ENCODE measurements at regions not wholly inside any gene's neighbourhood (a gene's known extent, or its start where the extent isn't known, plus 50 kb on each side); places are given as distances from the start of the nearest gene placed in this dataset.

DNA sequence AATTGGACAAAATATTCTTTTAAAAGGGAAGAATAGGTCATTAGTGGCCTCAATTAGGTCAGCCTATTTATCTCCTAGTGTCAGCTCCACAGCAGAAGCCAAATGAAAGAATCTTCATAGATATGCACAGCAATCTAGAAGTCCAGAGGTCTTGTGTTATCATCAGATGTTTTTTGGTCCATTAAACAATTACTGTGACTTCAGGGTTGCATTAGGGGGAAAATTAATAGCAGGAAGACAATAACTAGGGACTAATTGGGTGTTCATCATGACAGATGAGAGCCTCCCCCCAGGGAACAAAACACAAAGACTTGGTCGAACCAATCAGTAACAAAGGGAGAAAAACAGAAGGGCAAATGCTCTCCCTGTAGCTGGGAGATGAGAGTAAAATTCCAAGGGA is 264.7 kb downstream of the PTH2R start:
- TF ChIP-seq, protein P1, sequence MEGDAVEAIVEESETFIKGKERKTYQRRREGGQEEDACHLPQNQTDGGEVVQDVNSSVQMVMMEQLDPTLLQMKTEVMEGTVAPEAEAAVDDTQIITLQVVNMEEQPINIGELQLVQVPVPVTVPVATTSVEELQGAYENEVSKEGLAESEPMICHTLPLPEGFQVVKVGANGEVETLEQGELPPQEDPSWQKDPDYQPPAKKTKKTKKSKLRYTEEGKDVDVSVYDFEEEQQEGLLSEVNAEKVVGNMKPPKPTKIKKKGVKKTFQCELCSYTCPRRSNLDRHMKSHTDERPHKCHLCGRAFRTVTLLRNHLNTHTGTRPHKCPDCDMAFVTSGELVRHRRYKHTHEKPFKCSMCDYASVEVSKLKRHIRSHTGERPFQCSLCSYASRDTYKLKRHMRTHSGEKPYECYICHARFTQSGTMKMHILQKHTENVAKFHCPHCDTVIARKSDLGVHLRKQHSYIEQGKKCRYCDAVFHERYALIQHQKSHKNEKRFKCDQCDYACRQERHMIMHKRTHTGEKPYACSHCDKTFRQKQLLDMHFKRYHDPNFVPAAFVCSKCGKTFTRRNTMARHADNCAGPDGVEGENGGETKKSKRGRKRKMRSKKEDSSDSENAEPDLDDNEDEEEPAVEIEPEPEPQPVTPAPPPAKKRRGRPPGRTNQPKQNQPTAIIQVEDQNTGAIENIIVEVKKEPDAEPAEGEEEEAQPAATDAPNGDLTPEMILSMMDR (IDR thresholded peaks at IDR 0.05) = no peak
- no peak for TF ChIP-seq POLR2A (IDR thresholded peaks at IDR 0.05)
